C4-2B (cell line): ENCODE measurements at regions not wholly inside any gene's neighbourhood (a gene's known extent, or its start where the extent isn't known, plus 50 kb on each side); places are given as distances from the start of the nearest gene placed in this dataset.

Source experiments
- CTCF ChIP-seq: fragments of 450-650 bp; conservative IDR thresholded peaks from 2 replicates; pipeline ENCODE4 v1.5.1; 2017; ENCODE audit warnings: mild to moderate bottlenecking
- ZFX ChIP-seq: fragments of 450-650 bp; IDR thresholded peaks from 2 replicates; pipeline ENCODE4 v1.6.1; 2017

GRCh38 chr21:41669533-41669830, 97.4 kb downstream of the RIPK4 start:
- TF ChIP-seq CTCF, result no peak
- no peak for TF ChIP-seq ZFX
